VCaP (cell line): ENCODE measurements at regions not wholly inside any gene's neighbourhood (a gene's known extent, or its start where the extent isn't known, plus 50 kb on each side); places are given as distances from the start of the nearest gene placed in this dataset.

Experiments
- H3K27ac ChIP-seq: fragments of 450-650 bp; 2 replicates; pipeline ENCODE4 v1.5.1; 2017
- TF ChIP-seq, protein P1 (sequence below): fragments of 450-650 bp; conservative IDR thresholded peaks from 2 replicates; pipeline ENCODE4 v1.5.1; 2017; ENCODE audit warnings: mild to moderate bottlenecking, moderate library complexity

DNA sequence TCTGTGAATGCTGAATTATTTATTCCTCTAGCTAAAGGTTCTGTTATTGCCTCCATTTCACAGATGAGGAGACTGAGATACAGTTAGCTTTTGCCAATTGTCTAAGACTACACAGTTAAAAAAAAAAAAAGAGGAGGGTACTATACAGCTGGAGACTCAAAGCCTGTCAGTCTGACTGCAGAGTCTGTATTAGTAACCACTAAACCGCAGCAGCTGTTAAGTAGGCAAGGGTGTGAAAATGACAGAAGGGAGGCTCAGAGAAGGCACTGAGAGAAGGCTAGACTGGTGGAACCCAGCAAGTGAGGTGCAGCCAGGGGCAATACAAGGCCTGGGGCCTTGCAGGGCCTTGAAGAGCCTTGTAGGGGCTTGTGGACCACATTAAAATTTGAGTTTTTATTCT, 181.2 kb downstream of the CSNK2A3 start:
- TF ChIP-seq, protein P1, sequence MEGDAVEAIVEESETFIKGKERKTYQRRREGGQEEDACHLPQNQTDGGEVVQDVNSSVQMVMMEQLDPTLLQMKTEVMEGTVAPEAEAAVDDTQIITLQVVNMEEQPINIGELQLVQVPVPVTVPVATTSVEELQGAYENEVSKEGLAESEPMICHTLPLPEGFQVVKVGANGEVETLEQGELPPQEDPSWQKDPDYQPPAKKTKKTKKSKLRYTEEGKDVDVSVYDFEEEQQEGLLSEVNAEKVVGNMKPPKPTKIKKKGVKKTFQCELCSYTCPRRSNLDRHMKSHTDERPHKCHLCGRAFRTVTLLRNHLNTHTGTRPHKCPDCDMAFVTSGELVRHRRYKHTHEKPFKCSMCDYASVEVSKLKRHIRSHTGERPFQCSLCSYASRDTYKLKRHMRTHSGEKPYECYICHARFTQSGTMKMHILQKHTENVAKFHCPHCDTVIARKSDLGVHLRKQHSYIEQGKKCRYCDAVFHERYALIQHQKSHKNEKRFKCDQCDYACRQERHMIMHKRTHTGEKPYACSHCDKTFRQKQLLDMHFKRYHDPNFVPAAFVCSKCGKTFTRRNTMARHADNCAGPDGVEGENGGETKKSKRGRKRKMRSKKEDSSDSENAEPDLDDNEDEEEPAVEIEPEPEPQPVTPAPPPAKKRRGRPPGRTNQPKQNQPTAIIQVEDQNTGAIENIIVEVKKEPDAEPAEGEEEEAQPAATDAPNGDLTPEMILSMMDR = no peak
- H3K27ac ChIP-seq = no peak overlapping the region

DNA sequence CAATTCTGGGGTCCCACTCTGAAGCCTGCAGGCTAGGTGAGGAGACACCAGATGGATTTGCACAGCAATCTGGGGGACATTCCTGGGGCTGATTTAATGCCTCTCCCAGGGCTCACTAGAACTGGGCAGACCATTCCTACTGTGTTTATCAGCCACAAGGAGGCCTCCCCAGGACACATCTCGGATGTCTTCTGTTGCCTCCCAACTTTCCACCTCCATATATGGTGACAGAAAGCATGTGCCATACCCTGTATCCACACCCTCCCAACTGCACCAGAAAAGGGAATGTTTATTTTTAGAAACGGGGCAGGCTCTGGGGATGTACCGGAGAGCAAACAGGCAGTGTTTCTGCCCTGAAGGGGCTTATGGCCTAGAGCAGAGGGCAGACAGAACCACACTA, 181.8 kb downstream of the CSNK2A3 start:
- TF ChIP-seq, protein P1 = no peak
- no peak overlapping the region for H3K27ac ChIP-seq

DNA sequence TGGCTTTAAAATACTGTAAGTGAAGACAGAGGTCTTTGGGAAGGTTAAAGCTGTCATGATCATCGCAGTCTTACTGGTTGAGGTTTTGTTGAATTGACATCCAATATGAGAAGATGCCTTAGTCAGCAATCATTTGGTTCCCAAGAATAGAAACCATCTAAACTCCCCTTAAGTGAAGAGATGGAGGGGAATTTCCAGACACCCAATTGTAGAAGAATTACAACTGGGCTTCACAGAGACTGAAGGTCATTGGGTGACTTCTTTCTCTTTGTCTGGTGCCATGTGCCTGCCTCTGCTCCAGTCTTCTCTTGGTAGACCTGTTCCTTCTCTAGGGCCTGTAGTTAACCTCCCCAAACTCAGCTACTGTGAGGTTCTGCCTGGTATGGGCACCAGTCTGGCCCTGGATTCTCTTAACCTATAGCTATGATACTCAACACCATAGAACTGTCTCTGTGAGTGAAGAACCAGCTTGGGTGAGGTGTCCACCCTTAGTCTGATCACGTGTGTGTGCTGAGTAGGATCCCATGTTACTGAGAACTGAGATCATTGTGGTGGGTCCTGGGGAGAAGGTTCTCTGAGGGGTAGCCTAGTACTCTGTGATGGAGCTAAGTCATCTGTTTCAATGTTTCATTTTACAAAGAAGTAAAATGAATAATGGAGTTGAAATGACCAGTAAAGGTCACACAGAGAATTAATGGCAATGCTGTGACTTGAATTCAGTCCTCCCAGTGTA, 182.5 kb downstream of the CSNK2A3 start:
- TF ChIP-seq, protein P1 = no peak
- H3K27ac ChIP-seq = no peak overlapping the region

DNA sequence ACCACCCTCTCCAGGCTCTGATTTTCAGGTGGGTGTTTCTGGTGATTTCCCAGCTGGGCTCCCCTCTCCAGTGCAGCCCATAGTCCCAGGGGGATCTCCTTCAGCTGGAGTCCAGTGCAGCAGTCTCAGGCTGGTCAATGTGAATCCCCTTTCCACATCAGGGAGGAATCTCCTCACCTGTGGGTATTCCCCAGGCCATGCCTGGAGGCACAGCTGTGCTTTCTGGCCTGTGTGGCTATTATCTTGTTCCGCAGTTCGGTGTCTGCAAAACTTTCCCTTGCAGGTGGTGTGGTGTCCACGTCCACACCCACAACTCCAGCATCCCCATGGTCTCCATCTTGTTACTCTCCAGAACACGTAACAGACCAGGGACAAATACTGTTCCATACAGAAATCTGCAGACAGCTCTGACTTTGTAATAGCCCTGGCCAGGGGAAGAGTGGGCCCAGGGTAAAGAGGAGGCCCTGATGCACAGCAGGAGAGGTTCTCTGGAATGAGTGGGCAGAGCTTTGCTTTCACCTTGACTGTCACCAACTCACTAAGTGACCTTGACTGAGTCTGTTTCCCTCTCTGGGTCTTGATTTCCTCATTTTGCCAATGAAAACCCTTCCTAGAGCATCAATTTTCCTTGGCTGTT, 183.2 kb downstream of the CSNK2A3 start:
- H3K27ac ChIP-seq = no peak overlapping the region
- TF ChIP-seq, protein P1 = no peak

DNA sequence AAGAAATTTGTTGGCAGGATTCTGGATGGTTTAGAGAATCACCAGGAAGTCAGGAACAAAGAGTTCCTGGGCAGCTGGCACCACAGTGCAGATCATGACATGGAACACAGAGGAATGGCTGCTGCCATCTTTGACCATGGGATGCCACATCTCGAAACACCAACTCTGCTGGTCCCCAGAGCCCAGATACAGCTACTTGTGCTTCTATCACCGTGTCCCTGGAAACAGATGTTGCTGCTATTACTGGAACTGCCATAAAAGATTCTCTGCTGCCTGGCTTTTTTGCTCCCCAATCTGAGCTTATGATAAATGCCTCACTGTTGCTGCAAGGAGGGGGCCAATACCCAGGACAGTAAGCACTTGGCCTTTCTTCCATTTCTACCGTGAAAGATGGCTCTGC, 185.2 kb downstream of the CSNK2A3 start:
- H3K27ac ChIP-seq = no peak overlapping the region
- TF ChIP-seq, protein P1 = no peak

DNA sequence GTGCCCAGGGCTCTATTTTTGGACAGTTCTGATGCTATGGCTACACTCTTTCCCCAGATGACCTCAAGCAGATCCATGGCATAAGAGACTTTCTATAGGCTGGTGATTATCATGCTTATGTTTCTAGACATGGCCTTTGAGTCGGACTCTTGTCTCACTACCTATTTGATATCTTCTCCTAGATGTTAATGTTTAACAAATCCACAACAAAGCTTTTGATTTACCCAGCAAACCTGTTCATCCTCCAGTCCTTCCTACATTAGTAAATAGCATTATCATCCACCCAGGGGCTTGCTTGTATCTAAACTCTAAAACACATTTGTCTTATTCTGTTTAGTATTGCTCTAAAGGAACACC, 188.7 kb downstream of the CSNK2A3 start:
- TF ChIP-seq, protein P1 = no peak
- H3K27ac ChIP-seq = no peak overlapping the region

DNA sequence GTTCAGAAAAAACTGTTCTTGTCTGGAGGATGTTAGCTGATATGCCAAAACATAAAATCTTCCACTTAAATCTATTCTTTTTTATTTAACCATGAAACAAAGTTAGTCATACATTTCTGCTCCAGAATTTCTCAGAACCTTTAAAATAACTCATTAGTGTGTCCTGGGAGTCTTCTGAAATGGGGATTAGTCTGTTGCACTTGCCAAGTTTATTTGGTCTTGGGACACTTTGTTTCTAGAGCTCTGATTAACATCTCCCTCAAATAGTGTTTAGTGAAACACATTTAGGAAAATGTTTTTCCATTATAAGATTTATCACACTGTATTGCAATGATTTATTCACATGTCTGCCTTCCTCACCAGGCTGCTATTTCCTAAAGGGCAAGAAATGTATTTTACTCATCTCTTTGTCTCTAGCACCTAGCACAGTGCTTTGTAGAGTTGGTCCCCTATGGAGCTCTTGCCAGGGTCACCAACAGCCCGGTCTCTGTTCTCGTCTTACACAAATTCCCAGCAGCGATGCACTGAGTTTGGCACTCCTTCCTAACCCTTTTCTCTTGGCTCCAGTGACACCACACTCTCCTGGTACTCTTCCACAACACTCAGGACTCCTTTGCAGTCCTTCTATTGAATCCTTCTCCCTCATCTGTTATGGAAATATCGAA, 189.2 kb downstream of the CSNK2A3 start:
- no peak overlapping the region for H3K27ac ChIP-seq

More for the DNA sequence above, 189.2 kb downstream of the CSNK2A3 start:
- TF ChIP-seq, protein P1 = no peak
